HG02840 (cell line): ENCODE measurements at regions not wholly inside any gene's neighbourhood (a gene's known extent, or its start where the extent isn't known, plus 50 kb on each side); places are given as distances from the start of the nearest gene placed in this dataset.

Experiments
- ATAC-seq: cut with Tn5 transposase; IDR thresholded peaks from one replicate; pipeline ENCODE4 v1.9.1; 2021; ENCODE audit warnings: mild to moderate bottlenecking, moderate library complexity, moderate number of reproducible peaks; ENCODE audit not compliant: unreplicated experiment, low FRiP score

DNA sequence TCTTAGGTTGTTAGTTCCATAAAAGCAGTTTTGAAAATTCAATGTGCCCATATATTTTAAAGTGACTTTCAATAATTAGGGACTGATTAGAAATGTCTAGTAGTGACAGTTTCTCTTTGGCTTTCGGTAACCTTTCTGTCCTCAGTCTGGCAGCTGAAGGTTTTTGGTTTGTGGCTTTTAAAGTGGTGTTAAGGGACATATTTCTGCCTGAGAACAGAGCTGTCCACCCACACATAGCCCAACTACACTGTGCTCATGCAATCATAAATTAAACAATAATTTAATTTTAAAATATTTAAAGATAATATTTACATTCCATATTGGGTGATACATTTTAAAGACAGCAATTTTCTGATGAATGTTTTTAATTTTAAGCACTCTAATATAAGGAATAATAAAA lies 335.0 kb upstream of the TENM3 start:
- ATAC-seq = no peak

DNA sequence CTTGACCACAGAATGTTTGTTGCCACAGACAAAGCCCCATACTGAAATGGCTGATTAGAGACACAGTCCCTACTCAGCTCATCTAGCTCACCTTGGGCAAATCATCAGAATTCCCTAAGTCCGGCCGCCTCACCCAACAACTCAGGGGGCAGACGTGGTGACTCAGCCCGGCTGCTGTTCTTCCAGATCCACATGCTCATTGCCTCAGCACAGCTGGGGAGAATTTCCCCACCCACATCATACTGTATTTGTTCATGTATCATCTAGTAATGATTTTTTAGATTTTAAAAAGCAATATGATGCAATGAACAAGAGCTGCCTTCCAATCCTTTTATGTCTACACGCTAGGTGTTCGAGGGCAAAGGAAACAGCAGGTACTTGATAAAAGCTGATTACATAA lies 333.8 kb upstream of the TENM3 start:
- ATAC-seq = no peak

- no peak for ATAC-seq
Observed at GRCh38 chr4:181911420-181911819, 331.8 kb upstream of the TENM3 start.

GRCh38 chr4:181933471-181933870 lies 309.7 kb upstream of the TENM3 start:
- ATAC-seq = no peak

DNA sequence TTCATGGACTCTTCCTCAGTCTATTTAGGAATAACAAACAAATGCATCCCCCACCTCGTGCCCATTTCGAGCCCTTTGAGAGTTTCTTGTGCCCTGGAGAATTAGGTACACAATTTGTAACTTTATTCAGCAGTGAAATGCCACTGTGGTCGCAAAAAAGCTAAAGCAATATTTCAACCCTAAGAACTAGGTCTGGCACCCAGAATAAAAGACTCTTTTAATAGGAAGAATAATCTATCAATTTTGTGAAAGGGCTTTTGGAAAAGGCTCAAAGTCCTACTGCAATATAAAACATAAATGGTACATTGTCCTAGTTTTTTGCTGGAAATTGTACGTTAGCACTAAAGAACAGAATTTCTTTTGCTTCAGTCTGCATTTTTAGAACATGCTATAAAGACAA lies 304.6 kb upstream of the TENM3 start:
- no peak for ATAC-seq

- ATAC-seq = no peak
Observed at GRCh38 chr4:181939199-181939945, 303.8 kb upstream of the TENM3 start.

DNA sequence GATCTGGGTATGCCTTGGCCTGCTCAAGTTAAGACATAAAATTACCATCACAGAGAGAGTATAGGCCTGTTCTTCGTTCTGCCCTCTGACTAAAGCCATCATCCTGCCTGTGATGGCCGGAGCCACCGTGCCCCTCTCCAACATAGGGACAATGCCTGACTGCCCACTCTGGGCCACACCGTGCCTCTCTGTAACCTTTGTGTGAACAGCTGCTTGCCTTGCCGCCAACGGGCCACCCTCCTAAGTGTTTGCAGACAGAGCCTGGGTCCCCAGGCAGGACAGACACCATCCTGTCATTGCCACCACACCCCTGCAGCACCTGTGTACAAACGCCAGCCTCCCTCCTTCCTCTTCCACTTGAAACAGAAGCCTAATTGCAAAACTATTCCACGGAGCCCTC lies 298.7 kb upstream of the TENM3 start:
- ATAC-seq = no peak

- no peak for ATAC-seq
Observed at GRCh38 chr4:181946902-181947301, 296.3 kb upstream of the TENM3 start.

DNA sequence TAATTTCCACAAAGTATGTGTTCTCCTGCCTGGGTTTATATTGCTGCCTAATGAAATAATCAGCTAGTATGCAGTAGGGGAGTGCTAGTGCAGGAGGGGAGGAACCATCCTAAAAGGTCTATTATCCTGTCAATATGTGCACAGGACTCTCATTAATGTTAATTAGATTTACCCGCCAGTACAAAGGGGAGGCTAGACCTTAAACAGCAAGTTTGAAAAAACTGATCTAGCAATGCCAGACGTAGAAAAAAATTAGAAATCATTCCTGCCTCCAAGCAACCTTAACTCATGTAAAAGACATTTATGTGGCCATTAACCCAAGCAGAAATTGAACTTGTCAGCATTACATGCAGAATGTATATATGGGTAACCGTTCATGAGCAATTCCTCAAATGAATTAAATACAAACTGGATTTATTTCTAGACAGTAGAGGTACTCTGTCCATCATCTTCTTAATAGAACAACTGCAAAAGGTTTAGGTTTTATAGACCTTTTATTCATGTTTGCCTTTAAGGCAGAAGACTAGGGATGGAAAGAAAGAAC lies 294.3 kb upstream of the TENM3 start:
- ATAC-seq = no peak

DNA sequence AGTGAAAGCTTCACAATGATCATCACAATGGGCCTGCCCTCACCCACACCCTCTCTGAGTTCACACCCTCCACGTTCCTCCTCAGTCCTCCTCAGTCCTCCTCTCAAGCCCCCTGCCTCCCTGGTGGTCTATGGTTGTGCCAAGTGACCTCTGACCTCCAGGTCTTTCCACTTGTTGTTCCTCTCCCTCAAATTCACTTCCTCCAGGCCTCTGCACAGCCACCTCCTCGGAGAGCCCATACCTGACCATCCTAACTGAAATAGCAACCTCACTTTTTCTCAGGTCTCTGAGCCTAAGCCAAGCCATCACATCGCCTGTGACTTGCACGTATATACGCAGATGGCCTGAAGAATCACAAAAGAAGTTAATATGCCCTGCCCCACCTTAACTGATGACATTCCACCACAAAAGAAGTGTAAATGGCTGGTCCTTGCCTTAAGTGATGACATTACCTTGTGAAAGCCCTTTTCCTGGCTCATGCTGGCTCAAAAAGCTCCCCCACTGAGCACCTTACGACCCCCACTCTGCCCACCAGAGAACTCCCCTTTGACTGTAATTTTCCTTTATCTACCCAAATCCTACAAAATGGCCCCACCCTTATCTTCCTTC lies 293.4 kb upstream of the TENM3 start:
- ATAC-seq = no peak

DNA sequence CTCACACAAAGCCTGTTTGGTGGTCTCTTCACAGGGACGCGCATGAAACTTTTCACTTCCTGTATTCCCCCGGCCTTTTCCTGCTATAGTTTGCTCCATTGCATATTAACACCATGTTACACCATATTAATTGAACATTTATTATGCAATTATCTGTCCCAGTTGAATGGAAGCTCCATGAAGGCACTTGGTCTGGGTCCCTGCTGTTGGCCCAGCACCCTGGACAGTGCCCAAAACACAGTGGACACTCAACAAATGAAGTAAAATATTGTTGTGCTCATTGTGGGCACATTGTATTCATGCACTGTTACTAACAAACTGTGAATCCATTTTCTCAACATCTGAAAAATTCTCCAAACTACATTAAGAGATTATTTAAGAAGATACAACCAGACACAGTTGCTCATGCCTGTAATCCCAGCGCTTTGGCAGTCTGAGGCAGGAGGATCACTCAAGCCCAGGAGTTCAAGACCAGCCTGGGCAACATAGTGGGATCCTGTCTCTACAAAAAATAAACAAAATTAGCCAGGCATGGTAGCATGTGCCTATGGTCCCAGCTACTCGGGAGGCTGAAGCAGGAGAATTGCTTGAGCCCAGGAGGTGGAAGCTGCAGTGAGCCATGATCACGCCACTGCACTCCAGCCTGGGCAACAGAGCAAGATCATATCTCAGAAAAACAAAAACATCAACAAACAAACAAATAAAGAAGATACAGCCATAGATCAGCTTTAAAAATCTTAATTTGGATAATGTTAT lies 292.7 kb upstream of the TENM3 start:
- ATAC-seq = no peak

GRCh38 chr4:181951265-181951664 lies 291.9 kb upstream of the TENM3 start:
- no peak for ATAC-seq

DNA sequence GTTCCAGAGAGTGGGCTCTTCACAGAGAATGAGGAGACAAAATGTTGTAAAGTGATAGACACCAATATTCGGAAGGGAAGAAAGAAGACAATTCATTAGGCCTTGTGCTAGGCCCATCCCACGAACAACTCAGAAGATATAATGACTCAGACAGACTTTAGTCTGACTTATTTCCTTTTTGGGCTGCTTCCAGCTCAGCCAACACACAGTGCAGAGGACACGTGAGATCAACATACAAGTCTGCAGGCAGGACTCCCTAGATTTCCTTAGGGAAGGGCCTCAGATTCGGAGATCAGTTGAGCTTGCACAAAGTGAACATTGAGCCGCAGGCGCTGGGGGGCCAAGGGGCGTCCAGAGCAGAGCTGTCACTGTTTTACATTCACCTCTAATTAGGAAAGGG lies 290.7 kb upstream of the TENM3 start:
- ATAC-seq = no peak

DNA sequence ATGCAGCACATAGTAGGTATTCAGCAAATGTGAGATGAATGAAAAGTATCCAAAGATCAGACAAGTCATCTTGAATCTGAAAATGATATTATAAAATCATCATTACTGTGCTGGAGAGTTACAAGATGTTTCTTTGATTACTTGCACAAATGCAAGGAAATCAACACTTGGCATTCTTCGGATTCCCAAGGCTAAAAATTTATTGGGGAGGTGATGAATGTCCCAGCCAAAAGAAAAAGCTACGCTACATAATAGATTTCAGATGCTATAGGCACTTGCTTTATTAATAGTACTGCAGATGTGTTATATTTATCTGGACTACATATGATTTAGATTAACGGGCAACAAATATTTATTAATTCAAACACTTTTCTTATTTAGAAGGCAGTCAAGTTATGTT lies 286.7 kb upstream of the TENM3 start:
- no peak for ATAC-seq

DNA sequence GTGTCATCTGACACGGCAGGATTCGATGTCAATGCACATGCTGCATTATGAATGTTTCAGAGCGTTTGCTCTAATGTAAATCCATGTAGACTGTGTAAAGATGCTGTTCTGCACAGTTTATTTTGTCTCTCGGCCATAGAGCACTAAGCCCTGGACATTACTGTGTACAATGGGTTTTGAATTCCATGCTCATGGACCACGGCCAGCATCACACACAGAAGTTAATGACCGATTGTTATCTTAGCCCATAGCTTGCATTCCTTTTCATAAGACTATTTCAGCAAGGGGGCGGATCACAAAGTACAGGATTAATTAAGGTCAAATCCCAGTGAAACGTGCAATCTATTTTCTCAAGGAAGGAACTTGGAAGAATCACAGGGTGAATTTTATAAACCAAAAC lies 286.1 kb upstream of the TENM3 start:
- ATAC-seq = no peak

- no peak for ATAC-seq
Observed at GRCh38 chr4:181958446-181958845, 284.8 kb upstream of the TENM3 start.

GRCh38 chr4:181959121-181959520 lies 284.1 kb upstream of the TENM3 start:
- no peak for ATAC-seq

DNA sequence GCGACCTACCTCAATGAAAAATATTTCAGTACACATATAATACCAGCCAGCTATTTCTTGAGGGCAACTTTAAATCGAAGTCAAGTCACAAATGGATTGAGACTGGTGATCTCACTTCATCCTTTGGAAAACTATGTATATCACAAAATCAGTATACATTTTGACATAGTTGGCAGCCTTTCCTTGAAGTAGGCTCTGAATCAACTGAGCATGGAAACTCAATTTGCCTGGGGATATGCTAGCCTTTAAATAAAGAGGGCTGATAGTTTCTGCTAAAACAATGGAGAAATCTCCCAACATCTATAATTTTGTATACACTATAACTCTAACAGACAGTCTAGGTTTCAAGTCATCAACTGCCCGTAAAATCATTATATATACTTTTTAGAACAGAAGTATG lies 282.8 kb upstream of the TENM3 start:
- ATAC-seq = no peak

GRCh38 chr4:181962321-181962720 lies 280.9 kb upstream of the TENM3 start:
- ATAC-seq = no peak

- no peak for ATAC-seq
Observed at GRCh38 chr4:181964731-181965130, 278.5 kb upstream of the TENM3 start.

- ATAC-seq = no peak
Observed at GRCh38 chr4:181966104-181966551, 277.1 kb upstream of the TENM3 start.
